HFF-Myc (cell line): ENCODE measurements at regions not wholly inside any gene's neighbourhood (a gene's known extent, or its start where the extent isn't known, plus 50 kb on each side); places are given as distances from the start of the nearest gene placed in this dataset.
"Not testable (repeated sequence)": the region's sequence is repeated elsewhere in the genome, so short reads cannot be mapped to it uniquely, and the experiment has no call there.

Experiments
- DNase-seq: peaks from one replicate; pipeline ENCODE4 v3.0.0-alpha.2; 2011; ENCODE audit warnings: low read depth; ENCODE audit errors: extremely low read depth
- H3K4me3 ChIP-seq: replicated peaks from 2 replicates; pipeline ENCODE4 v1.5.1; 2011; ENCODE audit warnings: low read depth, mild to moderate bottlenecking, control low read depth, low read length
- CTCF ChIP-seq: IDR thresholded peaks from 2 replicates; pipeline ENCODE4 v1.5.1; 2012; ENCODE audit warnings: mild to moderate bottlenecking, low read depth, low read length, control low read depth; ENCODE audit errors: missing control alignments

GRCh38 chr5:157951673-157952373, 92.9 kb upstream of the CLINT1 start:
- no peak for TF ChIP-seq CTCF
- DNase-seq = no peak

GRCh38 chr5:157949520-157949919, 90.6 kb upstream of the CLINT1 start:
- no peak for DNase-seq
- TF ChIP-seq CTCF = no peak
- H3K4me3 ChIP-seq = no peak overlapping the region

More at GRCh38 chr5:157951673-157952373, 92.9 kb upstream of the CLINT1 start:
- no peak overlapping the region for H3K4me3 ChIP-seq

GRCh38 chr5:157948738-157949410, 89.9 kb upstream of the CLINT1 start:
- TF ChIP-seq CTCF = peak; percentile 89
- peak; percentile 88 for DNase-seq
- no peak overlapping the region for H3K4me3 ChIP-seq

GRCh38 chr5:157947156-157947555, 88.2 kb upstream of the CLINT1 start:
- DNase-seq = no peak
- no peak overlapping the region for H3K4me3 ChIP-seq
- TF ChIP-seq CTCF = no peak

- not testable (repeated sequence) for H3K4me3 ChIP-seq, DNase-seq
Observed at GRCh38 chr5:157945822-157946221, 86.9 kb upstream of the CLINT1 start.

- DNase-seq = no peak
- TF ChIP-seq CTCF = no peak
- H3K4me3 ChIP-seq = no peak overlapping the region
Observed at GRCh38 chr5:157944938-157945337, 86.0 kb upstream of the CLINT1 start.

GRCh38 chr5:157944077-157944633, 85.2 kb upstream of the CLINT1 start:
- no peak for DNase-seq
- no peak for TF ChIP-seq CTCF
- H3K4me3 ChIP-seq = no peak overlapping the region
